ENCODE measurements at regions not wholly inside any gene's neighbourhood (a gene's known extent, or its start where the extent isn't known, plus 50 kb on each side); places are given as distances from the start of the nearest gene placed in this dataset.

- Mint-ChIP-seq H3K27ac (no peak overlapping the region), H3K9me3 (no peaks in the 10 kb centered on the region), H3K4me3 (no peak overlapping the region), H3K36me3 (ENCODE audit: low read depth) (no peaks in the 10 kb centered on the region), H3K27me3 (no peaks in the 10 kb centered on the region), H3K4me1 (no peaks in the 10 kb centered on the region)
- no peak for ATAC-seq (replicated peaks)
These were observed 586.9 kb upstream of the DPPA4 start for GRCh38 chr3:109924196-109924595.

- Mint-ChIP-seq H3K4me3 (no peak overlapping the region), H3K36me3 (ENCODE audit: low read depth) (no peaks in the 10 kb centered on the region), H3K27ac (no peak overlapping the region), H3K4me1 (no peaks in the 10 kb centered on the region), H3K9me3 (no peaks in the 10 kb centered on the region), H3K27me3 (no peaks in the 10 kb centered on the region)
- ATAC-seq (replicated peaks) = no peak
These were observed 589.0 kb upstream of the DPPA4 start for GRCh38 chr3:109926376-109926775.

- no peak overlapping the region for H3K27ac Mint-ChIP-seq
- H3K9me3 Mint-ChIP-seq = no peaks in the 10 kb centered on the region
- H3K4me1 Mint-ChIP-seq = no peaks in the 10 kb centered on the region
- no peaks in the 10 kb centered on the region for H3K27me3 Mint-ChIP-seq
- no peaks in the 10 kb centered on the region for H3K36me3 Mint-ChIP-seq (ENCODE audit: low read depth)
- peak; percentile 99 for ATAC-seq (replicated peaks)
- H3K4me3 Mint-ChIP-seq = no peak overlapping the region
These were observed 589.8 kb upstream of the DPPA4 start for GRCh38 chr3:109927161-109927560.

GRCh38 chr3:109927726-109928125, 590.4 kb upstream of the DPPA4 start:
- H3K27me3 Mint-ChIP-seq = no peaks in the 10 kb centered on the region
- H3K27ac Mint-ChIP-seq = no peak overlapping the region
- no peaks in the 10 kb centered on the region for H3K9me3 Mint-ChIP-seq
- no peaks in the 10 kb centered on the region for H3K4me1 Mint-ChIP-seq
- H3K36me3 Mint-ChIP-seq (ENCODE audit: low read depth) = no peaks in the 10 kb centered on the region
- no peak overlapping the region for H3K4me3 Mint-ChIP-seq
- ATAC-seq (replicated peaks) = no peak

- Mint-ChIP-seq H3K4me3 (no peak overlapping the region), H3K27me3 (no peaks in the 10 kb centered on the region), H3K36me3 (ENCODE audit: low read depth) (no peaks in the 10 kb centered on the region), H3K4me1 (no peaks in the 10 kb centered on the region), H3K9me3 (no peaks in the 10 kb centered on the region), H3K27ac (no peak overlapping the region)
- no peak for ATAC-seq (replicated peaks)
These were observed 593.2 kb upstream of the DPPA4 start for GRCh38 chr3:109930582-109930981.

- Mint-ChIP-seq H3K4me3 (no peak overlapping the region), H3K9me3 (no peaks in the 10 kb centered on the region), H3K27me3 (no peaks in the 10 kb centered on the region), H3K36me3 (ENCODE audit: low read depth) (no peaks in the 10 kb centered on the region), H3K4me1 (no peaks in the 10 kb centered on the region), H3K27ac (no peak overlapping the region)
- no peak for ATAC-seq (replicated peaks)
These were observed 596.2 kb upstream of the DPPA4 start for GRCh38 chr3:109933576-109933975.

GRCh38 chr3:109939817-109940216, 602.5 kb upstream of the DPPA4 start:
- Mint-ChIP-seq H3K4me1 (no peaks in the 10 kb centered on the region), H3K27me3 (no peaks in the 10 kb centered on the region), H3K27ac (no peak overlapping the region), H3K4me3 (no peak overlapping the region), H3K9me3 (no peaks in the 10 kb centered on the region), H3K36me3 (ENCODE audit: low read depth) (no peaks in the 10 kb centered on the region)
- ATAC-seq (replicated peaks) = no peak

- Mint-ChIP-seq H3K4me3 (no peak overlapping the region), H3K27ac (no peak overlapping the region), H3K27me3 (no peaks in the 10 kb centered on the region), H3K4me1 (no peaks in the 10 kb centered on the region), H3K36me3 (ENCODE audit: low read depth) (no peaks in the 10 kb centered on the region), H3K9me3 (no peaks in the 10 kb centered on the region)
- ATAC-seq (replicated peaks) = no peak
These were observed 605.8 kb upstream of the DPPA4 start for GRCh38 chr3:109943181-109943580.

GRCh38 chr3:109944836-109945235, 607.5 kb upstream of the DPPA4 start:
- no peaks in the 10 kb centered on the region for H3K27me3 Mint-ChIP-seq
- no peak for ATAC-seq (replicated peaks)
- H3K4me1 Mint-ChIP-seq = no peaks in the 10 kb centered on the region
- no peaks in the 10 kb centered on the region for H3K9me3 Mint-ChIP-seq
- no peak overlapping the region for H3K4me3 Mint-ChIP-seq
- no peaks in the 10 kb centered on the region for H3K36me3 Mint-ChIP-seq (ENCODE audit: low read depth)
- no peak overlapping the region for H3K27ac Mint-ChIP-seq

- H3K4me3 Mint-ChIP-seq = no peak overlapping the region
- peaks cover 4% of the 10 kb centered on the region for H3K9me3 Mint-ChIP-seq
- ATAC-seq (replicated peaks) = no peak
- H3K27me3 Mint-ChIP-seq = no peaks in the 10 kb centered on the region
- H3K4me1 Mint-ChIP-seq = no peaks in the 10 kb centered on the region
- H3K27ac Mint-ChIP-seq = no peak overlapping the region
- H3K36me3 Mint-ChIP-seq (ENCODE audit: low read depth) = no peaks in the 10 kb centered on the region
These were observed 615.6 kb upstream of the DPPA4 start for GRCh38 chr3:109952924-109953323.

GRCh38 chr3:109963831-109964230, 626.5 kb upstream of the DPPA4 start:
- ATAC-seq (replicated peaks) = no peak
- Mint-ChIP-seq H3K27me3 (no peaks in the 10 kb centered on the region), H3K4me1 (no peaks in the 10 kb centered on the region), H3K4me3 (no peak overlapping the region), H3K27ac (no peak overlapping the region), H3K9me3 (no peaks in the 10 kb centered on the region), H3K36me3 (ENCODE audit: low read depth) (no peaks in the 10 kb centered on the region)

- Mint-ChIP-seq H3K4me3 (no peak overlapping the region), H3K27me3 (no peaks in the 10 kb centered on the region), H3K27ac (no peak overlapping the region), H3K9me3 (peaks cover 3% of the 10 kb centered on the region), H3K36me3 (ENCODE audit: low read depth) (no peaks in the 10 kb centered on the region), H3K4me1 (no peaks in the 10 kb centered on the region)
- no peak for ATAC-seq (replicated peaks)
These were observed 636.4 kb upstream of the DPPA4 start for GRCh38 chr3:109973733-109974132.

GRCh38 chr3:109977897-109978296, 640.6 kb upstream of the DPPA4 start:
- H3K9me3 Mint-ChIP-seq = peaks cover 3% of the 10 kb centered on the region
- H3K27me3 Mint-ChIP-seq = no peaks in the 10 kb centered on the region
- ATAC-seq (replicated peaks) = no peak
- no peak overlapping the region for H3K4me3 Mint-ChIP-seq
- H3K36me3 Mint-ChIP-seq (ENCODE audit: low read depth) = no peaks in the 10 kb centered on the region
- H3K27ac Mint-ChIP-seq = no peak overlapping the region
- H3K4me1 Mint-ChIP-seq = no peaks in the 10 kb centered on the region

GRCh38 chr3:109982201-109982600, 644.9 kb upstream of the DPPA4 start:
- H3K27ac Mint-ChIP-seq = no peak overlapping the region
- H3K4me1 Mint-ChIP-seq = no peaks in the 10 kb centered on the region
- H3K4me3 Mint-ChIP-seq = no peak overlapping the region
- ATAC-seq (replicated peaks) = no peak
- H3K27me3 Mint-ChIP-seq = no peaks in the 10 kb centered on the region
- H3K9me3 Mint-ChIP-seq = no peaks in the 10 kb centered on the region
- H3K36me3 Mint-ChIP-seq (ENCODE audit: low read depth) = no peaks in the 10 kb centered on the region

- Mint-ChIP-seq H3K4me1 (no peaks in the 10 kb centered on the region), H3K36me3 (ENCODE audit: low read depth) (no peaks in the 10 kb centered on the region), H3K27me3 (no peaks in the 10 kb centered on the region), H3K9me3 (no peaks in the 10 kb centered on the region), H3K4me3 (no peak overlapping the region), H3K27ac (no peak overlapping the region)
- no peak for ATAC-seq (replicated peaks)
These were observed 647.6 kb upstream of the DPPA4 start for GRCh38 chr3:109984976-109985375.

- Mint-ChIP-seq H3K36me3 (ENCODE audit: low read depth) (no peaks in the 10 kb centered on the region), H3K9me3 (no peaks in the 10 kb centered on the region), H3K4me1 (no peaks in the 10 kb centered on the region), H3K27me3 (no peaks in the 10 kb centered on the region), H3K4me3 (no peak overlapping the region), H3K27ac (no peak overlapping the region)
- peak; percentile 23 for ATAC-seq (replicated peaks)
These were observed 648.7 kb upstream of the DPPA4 start for GRCh38 chr3:109985943-109986555.
